HG03280 (cell line): ENCODE measurements at regions not wholly inside any gene's neighbourhood (a gene's known extent, or its start where the extent isn't known, plus 50 kb on each side); places are given as distances from the start of the nearest gene placed in this dataset.

Experiments
- ATAC-seq: cut with Tn5 transposase; IDR thresholded peaks from one replicate; pipeline ENCODE4 v1.9.1; 2021; ENCODE audit warnings: mild to moderate bottlenecking, moderate library complexity; ENCODE audit not compliant: unreplicated experiment

GRCh38 chr5:158140120-158140731 is 281.3 kb upstream of the CLINT1 start:
- ATAC-seq, result no peak

DNA sequence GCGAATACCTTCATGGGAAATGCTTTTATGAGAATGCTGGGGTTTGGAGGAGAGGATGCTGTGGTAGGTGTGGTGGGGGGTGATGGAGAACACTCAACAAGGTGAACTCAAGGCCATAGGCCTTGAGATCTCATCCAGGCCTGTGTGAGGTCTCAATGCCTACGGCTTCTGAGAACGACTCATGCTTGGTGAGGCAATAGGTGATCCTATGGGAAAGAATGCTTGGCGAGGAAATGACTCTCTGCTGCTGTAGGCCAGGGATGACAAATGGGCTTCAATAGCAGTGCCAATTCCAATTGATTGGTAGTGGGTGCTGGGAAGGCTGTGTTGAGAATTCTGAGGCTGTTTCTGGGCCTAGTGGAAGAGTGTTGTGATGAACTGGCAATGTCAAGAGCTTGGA is 280.2 kb upstream of the CLINT1 start:
- no peak for ATAC-seq

- no peak for ATAC-seq
Measured at GRCh38 chr5:158135682-158136179, 276.8 kb upstream of the CLINT1 start.

DNA sequence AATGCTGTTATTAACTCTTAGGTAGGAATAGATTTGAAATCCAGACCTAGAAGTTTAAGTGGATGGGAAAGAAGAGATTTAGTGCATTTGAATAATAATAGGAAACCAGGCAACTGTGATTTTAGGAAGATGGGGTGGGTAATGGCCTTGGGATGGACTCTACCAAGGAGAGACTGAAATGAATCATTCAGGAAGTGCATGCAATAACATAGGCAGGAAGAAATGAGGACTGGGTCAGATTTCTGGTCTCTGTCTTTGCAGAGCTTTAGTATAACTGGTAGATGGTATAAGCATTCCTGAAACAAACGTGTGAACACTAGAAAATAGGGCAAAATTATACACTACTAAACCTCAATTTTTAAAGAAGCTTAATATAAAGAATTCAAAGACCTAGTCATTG is 274.4 kb upstream of the CLINT1 start:
- no peak for ATAC-seq

- ATAC-seq, result no peak
Measured at GRCh38 chr5:158127536-158127935, 268.6 kb upstream of the CLINT1 start.

DNA sequence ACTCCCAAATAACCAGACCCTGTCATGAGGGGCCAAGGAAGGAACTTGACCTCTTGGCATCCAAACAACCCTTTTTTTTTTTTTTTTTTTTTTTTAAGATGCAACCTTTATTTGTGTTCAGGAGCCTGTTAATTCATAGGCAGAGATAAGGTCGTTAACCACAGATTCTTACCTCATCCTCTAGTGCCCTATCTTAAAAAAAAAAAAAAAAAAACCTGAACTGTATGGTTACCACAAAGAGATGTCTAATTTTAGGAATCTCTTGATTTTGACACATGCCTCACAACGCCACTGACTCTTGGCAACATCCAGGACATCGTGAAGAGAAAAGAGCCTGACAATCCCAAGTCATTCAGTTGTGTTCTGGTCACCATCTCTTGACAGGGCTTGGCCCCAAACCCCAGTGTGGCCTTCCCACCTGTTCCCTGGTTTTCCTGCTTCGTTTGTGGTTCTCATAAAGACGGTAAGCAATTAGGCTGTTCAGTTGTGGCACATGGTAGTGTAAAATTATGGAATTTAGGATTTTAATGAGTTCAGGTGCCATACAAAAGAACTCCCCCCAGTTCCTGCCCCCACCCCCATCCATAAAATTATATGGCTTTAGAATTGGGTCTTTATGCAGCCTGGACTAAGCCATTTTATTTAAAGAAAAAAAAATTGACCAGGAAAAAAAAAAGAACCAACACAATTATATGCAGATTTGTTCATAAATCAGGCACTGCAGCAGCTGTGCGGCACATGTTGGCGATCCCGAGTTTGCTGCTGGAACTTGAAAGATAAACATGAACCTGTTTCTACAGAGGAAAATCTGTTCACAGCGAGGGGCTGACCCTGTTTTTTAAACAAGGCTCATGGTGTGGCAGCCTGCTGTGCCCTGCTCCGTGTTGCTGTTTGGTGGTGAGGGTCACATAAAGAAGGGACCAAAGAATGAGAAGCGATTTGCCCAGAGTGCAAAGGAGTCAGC is 267.8 kb upstream of the CLINT1 start:
- no peak for ATAC-seq

GRCh38 chr5:158124606-158125316 is 265.8 kb upstream of the CLINT1 start:
- no peak for ATAC-seq

DNA sequence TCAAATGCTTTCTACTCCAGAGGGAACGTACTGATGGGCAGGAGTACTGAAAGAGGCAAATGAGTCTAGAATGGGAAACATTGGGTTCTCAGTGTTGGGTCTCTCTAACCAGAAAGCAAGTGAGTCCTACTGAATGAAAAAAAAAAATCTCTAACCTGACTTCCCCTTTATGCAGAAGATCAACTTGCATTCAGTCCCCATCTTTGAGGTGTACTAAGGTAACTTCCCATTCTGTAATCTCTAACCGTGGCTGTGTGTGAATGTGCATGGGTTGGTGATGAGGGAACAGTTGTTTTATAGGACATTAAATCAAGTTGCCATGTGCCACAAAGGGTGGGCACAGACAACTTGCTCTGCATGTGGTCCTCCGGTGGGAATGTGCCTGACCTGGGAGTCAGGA is 264.6 kb upstream of the CLINT1 start:
- ATAC-seq, result no peak

- no peak for ATAC-seq
Measured at GRCh38 chr5:158121678-158122077, 262.7 kb upstream of the CLINT1 start.

DNA sequence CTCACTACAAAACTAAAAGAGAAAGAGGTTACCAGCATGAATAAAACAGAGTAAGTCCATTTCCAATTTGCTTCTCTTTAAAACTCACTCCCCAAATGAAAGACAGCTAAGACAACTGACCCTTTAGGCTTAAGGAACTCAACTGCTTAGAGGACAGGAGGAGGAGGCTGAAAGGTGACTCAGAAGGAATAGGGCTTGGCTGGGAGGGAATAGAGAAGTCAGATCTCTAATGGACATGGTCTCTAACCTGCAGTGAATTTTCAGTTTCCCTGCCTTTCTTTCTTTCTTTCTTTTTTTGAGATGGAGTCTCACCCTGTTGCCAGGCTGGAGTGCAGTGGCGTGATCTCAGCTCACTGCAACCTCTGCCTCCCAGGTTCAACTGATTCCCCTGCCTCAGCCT is 261.8 kb upstream of the CLINT1 start:
- no peak for ATAC-seq

DNA sequence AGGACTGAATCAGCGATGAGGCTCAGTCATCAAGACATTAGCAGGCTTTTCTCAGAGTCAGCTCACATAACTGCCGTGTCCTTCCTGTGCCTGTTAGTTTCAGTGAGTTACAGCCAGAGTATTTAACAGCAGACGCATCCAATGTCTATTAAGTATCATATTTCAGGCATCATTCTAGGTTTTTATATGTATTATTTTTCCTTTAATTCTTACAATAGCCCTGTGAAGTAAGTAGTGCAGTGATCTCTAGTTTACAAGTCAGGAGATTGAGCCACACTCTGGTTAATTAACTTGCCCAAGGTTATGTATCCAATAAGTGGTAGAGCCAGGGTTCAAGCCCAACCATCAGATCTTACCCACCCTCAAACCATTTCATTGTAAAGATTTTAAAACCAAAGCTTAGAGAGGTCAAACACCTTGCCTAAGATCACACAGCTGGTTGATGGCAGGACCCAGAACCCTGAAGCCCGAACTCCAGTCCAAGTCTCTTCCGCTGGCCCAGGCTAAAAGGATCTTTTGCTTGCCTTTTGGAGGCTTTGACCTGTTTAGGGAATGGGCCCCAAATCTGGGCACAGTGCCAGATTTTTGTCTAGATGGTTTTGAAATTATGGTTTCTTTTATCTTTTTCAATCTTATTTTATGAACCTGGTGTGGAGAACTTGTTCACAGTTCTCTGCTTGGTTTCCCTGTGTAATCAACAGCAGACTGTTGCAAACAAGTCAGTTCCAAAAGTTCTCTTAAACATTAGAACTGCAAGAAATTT is 261.2 kb upstream of the CLINT1 start:
- ATAC-seq, result no peak

DNA sequence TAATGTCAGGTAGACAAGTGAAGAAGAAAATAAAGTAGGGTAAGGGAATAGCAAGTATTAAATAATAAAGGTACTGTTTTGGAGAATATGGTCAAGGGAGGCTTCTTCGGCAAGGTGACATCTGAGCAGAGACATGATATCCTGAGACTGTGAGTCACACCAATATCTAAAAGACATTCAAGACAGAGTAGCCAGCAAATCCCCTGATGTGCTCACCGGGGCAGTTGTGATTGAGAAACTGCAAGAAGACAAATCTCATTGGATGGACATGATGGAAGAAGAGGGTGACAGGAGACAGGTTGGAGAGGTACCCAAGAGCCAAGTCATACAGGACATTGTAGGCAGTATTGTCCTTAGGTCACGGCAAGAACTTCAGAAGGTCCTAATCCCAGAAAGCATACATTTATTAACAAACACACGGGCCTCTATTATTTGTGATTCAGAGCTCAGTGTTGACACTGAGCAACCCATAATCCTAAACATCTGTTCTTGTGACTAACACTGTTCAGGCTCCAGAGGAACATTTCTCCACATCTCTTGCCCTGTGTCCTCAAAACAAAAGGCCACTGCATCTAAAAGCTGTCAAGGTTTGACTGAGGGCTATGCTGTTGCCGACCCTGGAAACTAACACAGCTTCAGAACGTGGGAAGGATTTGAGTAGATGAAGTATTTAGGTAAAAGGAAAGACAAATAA is 258.7 kb upstream of the CLINT1 start:
- no peak for ATAC-seq

DNA sequence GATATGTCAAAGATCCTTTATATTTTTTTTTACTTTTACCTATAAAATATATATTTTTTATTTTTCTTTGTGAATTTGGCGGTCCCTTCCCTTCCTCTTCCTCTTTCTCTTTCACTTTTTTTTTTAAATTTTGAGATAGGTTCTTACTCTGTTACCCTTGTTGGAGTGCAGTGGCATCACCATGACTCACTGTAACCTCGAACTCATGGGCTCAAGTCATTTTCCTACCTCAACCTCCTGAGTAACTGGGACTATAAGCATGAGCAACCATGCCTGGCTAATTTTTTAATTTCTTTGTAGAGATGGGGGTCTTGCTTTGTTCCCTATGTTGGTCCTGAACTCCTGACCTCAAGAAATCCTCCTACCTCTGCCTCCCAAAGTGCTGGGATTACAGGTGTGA is 258.0 kb upstream of the CLINT1 start:
- ATAC-seq, result no peak

GRCh38 chr5:158115468-158115867 is 256.5 kb upstream of the CLINT1 start:
- no peak for ATAC-seq

GRCh38 chr5:158108177-158108576 is 249.2 kb upstream of the CLINT1 start:
- no peak for ATAC-seq

GRCh38 chr5:158100373-158100888 is 241.5 kb upstream of the CLINT1 start:
- ATAC-seq, result no peak

DNA sequence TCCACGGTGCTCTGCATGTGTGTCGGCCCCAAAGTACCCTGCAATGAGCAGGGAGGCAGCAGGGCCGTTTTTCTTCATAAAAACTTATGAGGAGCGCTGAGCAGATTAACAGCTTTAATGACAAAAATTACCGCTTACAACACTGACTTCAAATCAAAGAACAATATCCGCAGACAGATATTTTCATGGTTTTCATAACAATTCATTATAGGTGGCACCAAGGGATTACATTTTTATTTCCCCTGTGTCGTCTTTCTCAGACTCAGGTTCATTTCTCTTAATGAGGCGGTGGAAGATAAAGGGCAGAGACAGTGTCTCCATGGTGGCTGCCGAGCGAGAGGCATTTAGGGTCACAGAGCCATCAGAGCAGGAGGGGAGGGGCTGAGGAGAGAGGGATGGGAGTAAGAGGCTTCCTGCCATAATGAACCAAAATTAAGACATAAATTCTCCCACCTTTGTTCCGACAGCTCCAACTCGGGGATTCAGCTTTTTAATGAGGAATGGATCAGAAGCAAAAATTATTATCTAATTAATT is 240.7 kb upstream of the CLINT1 start:
- no peak for ATAC-seq

DNA sequence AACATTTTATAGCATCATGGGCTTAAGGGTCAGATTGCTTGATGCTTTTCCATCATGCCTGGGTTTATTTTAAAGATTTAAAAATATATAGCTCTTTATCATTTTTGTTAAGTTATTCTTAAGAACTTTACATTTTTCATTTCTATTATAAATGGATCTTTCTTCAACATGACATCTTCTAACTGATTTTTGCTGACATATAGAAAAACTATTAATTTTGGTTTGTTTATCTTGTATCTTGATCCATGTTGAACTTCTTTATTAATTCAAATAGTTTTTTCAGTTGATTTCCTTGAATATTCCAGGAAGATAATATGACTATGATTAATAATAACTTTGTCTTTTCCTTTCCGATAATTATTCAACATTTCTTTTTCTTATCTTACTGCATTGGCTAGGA is 237.9 kb upstream of the CLINT1 start:
- no peak for ATAC-seq

GRCh38 chr5:158086856-158087255 is 227.9 kb upstream of the CLINT1 start:
- no peak for ATAC-seq

DNA sequence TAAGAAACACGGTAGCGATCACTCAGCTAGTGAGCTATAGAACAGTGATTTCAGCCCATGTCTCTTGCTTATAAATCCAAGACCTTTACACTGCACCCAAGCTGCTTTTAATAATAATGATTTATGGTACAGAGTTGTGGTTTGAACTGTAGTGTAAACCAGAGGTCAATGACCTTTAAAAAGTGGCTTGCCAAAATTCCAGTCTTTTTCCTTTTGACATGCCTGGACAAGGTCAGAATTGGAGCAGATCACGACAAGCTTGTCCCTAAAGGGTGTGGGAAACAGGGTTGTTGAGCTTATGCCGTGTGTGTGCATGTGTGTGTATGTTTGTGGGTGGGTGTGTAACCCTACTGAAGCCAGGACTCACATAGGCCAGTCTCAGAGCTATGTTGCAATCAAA is 225.3 kb upstream of the CLINT1 start:
- ATAC-seq, result no peak
